ENCODE measurements at regions not wholly inside any gene's neighbourhood (a gene's known extent, or its start where the extent isn't known, plus 50 kb on each side); places are given as distances from the start of the nearest gene placed in this dataset.
"Not testable (repeated sequence)": the region's sequence is repeated elsewhere in the genome, so short reads cannot be mapped to it uniquely, and the experiment has no call there.

GRCh38 chr14:22184157-22184829 lies 404.7 kb downstream of the DAD1 start:
- no peak for DNase-seq

DNA sequence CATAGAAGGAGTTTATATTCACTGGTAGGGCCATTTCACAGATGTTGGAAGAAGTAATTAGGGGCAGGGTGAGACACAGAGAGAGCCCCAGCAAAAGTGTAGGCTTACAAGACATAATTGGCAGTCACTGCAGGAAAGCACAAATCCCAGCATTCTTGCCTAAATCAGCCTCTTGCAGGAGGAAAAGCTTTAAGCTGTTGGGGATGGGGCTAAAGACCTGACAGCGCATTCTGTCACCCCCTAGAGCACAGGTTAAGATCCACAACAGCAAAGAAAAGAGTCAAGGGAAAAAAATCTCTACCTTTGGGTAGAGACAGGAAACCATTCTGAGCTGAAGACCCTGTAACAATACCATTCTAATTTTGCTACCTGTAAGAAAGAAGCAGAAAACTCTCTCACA lies 409.0 kb downstream of the DAD1 start:
- DNase-seq, result no peak

DNA sequence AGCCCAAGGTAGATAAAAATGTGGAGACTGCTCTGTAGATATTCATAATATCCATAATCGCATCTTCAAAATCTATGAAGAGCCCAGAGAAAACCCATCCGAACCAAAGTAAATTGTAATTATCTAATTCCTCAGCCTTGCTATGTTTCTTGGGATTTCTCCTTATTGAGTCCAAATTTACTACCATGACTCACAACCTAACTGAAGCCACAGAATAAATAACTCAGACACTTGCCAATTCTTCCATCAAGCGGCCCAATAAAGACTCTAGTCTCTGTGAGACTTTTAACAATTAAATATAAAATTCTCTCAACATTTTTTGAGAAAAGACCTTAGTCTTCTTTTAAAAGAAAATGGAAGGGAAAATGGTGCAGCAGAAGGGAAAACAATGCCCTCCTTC lies 409.8 kb downstream of the DAD1 start:
- DNase-seq, result no peak

- DNase-seq, result no peak
Measured at GRCh38 chr14:22178333-22178839, 410.6 kb downstream of the DAD1 start.

DNA sequence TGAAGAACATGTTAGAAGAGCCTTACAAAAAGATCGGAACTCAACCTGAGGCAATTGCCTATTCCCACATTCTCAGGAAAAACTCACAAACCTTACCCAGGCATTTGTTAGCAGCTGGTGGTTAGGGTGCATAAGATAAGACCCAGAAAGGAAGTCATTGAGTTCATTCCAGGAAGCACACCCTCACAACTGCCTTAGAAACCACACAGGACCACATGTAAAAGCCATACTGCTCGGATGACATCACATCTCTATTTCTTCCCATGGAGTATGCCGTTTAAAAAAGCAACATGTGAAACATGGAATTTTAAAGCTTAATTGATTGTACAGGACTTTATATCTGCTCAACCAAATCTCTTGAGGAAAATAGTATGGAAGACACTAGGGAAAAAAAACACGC lies 411.2 kb downstream of the DAD1 start:
- no peak for DNase-seq

GRCh38 chr14:22176957-22177356 lies 412.1 kb downstream of the DAD1 start:
- no peak for DNase-seq

GRCh38 chr14:22175278-22175558 lies 413.8 kb downstream of the DAD1 start:
- not testable (repeated sequence) for DNase-seq

- DNase-seq, result no peak
Measured at GRCh38 chr14:22174412-22175277, 414.4 kb downstream of the DAD1 start.

- DNase-seq, result no peak
Measured at GRCh38 chr14:22168092-22168955, 420.7 kb downstream of the DAD1 start.

GRCh38 chr14:22164616-22165015 lies 424.4 kb downstream of the DAD1 start:
- DNase-seq, result no peak

DNA sequence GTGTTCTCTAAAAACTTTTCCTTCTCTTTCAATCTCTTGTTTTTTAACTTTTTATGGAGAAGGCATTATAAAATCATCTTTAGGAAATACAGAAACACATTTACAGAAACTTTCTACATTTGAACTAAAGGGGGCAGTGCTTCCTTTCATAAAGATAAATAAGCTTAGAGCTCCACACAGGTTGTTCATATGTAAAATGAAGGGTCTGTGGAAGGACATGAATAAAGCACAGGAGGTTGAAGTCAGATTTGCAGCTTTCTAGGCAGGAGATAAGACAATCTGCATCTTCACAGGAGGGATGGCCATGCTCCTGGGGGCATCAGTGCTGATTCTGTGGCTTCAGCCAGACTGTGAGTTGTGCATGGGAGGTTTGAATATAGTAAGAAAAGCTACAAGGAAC lies 426.0 kb downstream of the DAD1 start:
- no peak for DNase-seq

- DNase-seq, result no peak
Measured at GRCh38 chr14:22159957-22160356, 429.1 kb downstream of the DAD1 start.

GRCh38 chr14:22159099-22159498 lies 429.9 kb downstream of the DAD1 start:
- DNase-seq, result no peak

GRCh38 chr14:22158560-22158959 lies 430.5 kb downstream of the DAD1 start:
- DNase-seq, result no peak

DNA sequence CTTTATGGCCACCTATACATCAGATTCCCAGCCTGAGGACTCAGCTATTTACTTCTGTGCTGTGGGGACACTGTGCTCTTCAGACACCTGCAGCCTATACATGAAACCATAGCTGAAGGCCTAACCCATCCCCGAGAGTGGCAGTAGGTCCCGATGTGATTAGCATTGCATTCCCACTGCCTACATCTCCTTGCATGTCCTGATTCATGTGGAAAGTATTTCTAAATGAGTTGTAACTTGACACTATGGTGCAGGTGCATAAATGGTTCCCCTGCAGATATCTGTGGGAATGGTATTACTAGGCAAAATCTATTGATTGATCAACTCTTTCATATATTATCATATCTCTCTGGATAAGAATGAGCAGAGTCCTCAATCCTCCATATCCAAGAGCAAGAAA lies 433.5 kb downstream of the DAD1 start:
- no peak for DNase-seq

- no peak for DNase-seq
Measured at GRCh38 chr14:22152903-22153302, 436.1 kb downstream of the DAD1 start.

DNA sequence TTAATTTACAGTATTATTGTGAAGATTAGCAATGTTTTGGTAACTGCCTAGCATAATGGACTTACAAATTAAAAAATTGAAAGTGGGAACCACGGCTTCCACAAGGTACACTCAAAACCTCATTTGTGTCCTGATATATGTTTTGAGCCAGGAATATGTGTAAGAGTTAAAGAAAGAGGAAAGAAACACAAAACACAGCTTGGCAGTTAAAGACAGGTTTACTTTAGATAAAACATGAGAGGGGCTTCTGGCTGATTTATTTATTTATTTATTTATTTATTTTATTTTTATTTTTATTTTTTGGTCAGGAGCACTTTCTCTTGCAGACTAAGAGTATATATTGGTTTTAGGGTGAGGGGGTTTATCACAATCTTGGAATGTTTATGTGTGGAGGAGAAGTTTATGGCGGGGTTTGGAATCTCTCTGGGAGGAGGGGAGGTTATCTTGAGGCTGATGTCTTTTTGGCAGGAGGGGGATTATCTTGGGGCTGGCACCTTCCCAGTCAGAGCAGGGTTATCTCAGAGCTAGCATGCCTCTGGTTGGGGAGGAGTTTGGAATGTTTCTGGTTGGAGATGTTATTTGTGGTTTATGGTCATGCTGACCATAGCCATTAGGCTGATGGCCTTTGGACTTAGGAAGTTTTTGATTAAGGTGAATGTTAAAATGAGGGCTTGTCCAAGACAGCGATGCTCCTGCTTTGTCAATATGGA lies 436.7 kb downstream of the DAD1 start:
- DNase-seq, result no peak

DNA sequence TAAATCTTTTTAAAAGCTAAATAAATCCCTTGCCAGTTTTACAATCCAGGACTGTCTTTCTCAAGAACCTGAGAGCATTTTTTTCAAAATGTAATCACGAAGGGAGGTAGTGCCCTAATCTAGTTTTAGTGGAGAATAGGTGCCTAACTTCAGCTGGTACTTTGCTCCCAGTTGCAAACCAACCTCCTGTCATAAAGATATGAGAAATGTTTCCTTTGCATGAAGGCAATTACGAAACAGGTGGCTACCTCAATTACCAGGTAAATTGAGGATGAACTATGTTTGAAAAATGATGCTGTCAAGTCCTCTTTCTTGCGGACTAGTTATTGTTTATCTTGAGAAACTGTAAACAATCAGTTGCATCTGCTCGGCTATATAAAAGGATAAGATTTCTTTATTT lies 437.9 kb downstream of the DAD1 start:
- no peak for DNase-seq

GRCh38 chr14:22149058-22149457 lies 440.0 kb downstream of the DAD1 start:
- DNase-seq, result no peak

DNA sequence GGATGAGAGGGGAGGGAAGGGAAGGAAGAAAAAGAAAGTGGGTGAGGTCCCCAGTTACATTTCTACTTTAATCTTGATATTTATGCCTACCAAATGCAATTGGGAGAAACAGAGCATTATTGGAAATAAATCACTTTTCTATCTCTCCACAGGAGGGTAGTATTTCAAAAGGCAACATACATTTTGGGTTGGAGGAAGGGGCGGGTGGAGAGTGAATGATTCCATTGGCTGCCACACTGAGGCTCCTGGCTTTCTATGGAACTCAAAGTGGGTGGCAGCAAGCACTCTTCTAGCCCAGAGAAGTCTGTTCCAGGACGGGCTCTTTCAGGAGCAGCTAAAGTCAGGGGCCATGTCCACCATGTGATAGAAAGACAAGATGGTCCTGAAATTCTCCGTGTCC lies 441.3 kb downstream of the DAD1 start:
- DNase-seq, result peak in 1 of 2 experiments; percentile 1

- no peak for DNase-seq
Measured at GRCh38 chr14:22143363-22143762, 445.7 kb downstream of the DAD1 start.

DNA sequence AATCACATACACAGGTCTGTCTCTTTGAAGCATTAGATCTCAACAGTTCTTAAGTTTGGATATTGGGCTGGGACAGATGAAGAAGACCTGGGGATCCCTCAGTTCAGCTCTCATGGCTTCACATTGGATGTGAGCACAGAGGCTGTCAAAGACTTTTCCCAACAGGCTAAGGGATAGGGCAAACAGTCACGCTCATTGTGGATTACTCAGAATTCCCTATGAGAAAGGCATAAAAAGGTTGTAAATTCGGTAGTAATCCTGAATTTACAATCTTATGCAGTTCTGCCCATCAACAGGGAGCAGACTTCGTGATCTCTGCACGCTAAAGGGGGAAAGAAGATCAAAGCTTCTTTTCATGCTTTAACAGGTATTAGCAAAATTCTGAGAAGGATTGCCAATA lies 448.4 kb downstream of the DAD1 start:
- no peak for DNase-seq

Measured in stimulated activated CD4-positive, alpha-beta T cell treated with anti-CD3 and anti-CD28 coated beads, Interleukin-4, amount 100 ng/mL, for 4 hours (primary cell).